OCI-LY3 (cell line): ENCODE measurements at regions not wholly inside any gene's neighbourhood (a gene's known extent, or its start where the extent isn't known, plus 50 kb on each side); places are given as distances from the start of the nearest gene placed in this dataset.

Source experiments
- CTCF ChIP-seq: fragments of 200-600, 300-600 bp; sonication (generic); IDR thresholded peaks from 2 replicates; pipeline ENCODE4 v1.5.1; 2014; ENCODE audit warnings: antibody characterized with exemption, low read length, low read depth
- EZH2phosphoT487 ChIP-seq: fragments of 200-600 bp; shearing (Covaris generic); IDR thresholded peaks from 2 replicates; pipeline ENCODE4 v1.6.1; 2018; ENCODE audit warnings: antibody characterized with exemption, mixed run types, low read depth

GRCh38 chr9:65426231-65426630 is 141.2 kb upstream of the FOXD4L5 start:
- TF ChIP-seq CTCF (no peak), EZH2phosphoT487 (no peak)
